ENCODE measurements at regions not wholly inside any gene's neighbourhood (a gene's known extent, or its start where the extent isn't known, plus 50 kb on each side); places are given as distances from the start of the nearest gene placed in this dataset.

- no peak overlapping the region for H3K4ac ChIP-seq (ENCODE audit: low read depth, low read length)
Measured at GRCh38 chr6:87827346-87827745, 125.3 kb upstream of the AKIRIN2 start.

GRCh38 chr6:87826424-87826823 lies 124.4 kb upstream of the AKIRIN2 start:
- H2BK5ac ChIP-seq (ENCODE audit: low read depth, low read length, poor library complexity): no peak overlapping the region
- H3K4ac ChIP-seq (ENCODE audit: low read depth, low read length): no peak overlapping the region
- H3K4me1 ChIP-seq (ENCODE audit: control insufficient read depth in 1 of 2, insufficient read depth in 2 of 2, low read length in 2 of 2): no peaks in the 10 kb centered on the region
- H2BK12ac ChIP-seq (ENCODE audit: low read length): no peak overlapping the region
- H3K79me1 ChIP-seq (ENCODE audit: low read length): no peaks in the 10 kb centered on the region
- no peak overlapping the region for H4K8ac ChIP-seq (ENCODE audit: low read depth, low read length)
- no peak overlapping the region for H3K14ac ChIP-seq (ENCODE audit: low read length)
- no peak overlapping the region for H3K4me3 ChIP-seq (ENCODE audit: low read depth, low read length)
- H3K9me3 ChIP-seq (ENCODE audit: insufficient read depth, low read depth, low read length): no peaks in the 10 kb centered on the region
- no peak for DNase-seq
- H2AK5ac ChIP-seq (ENCODE audit: low read length): no peak overlapping the region
- no peak overlapping the region for H3K4me2 ChIP-seq (ENCODE audit: low read length)
- H3K27ac ChIP-seq (ENCODE audit: low read depth, low read length): no peak overlapping the region
- H4K91ac ChIP-seq (ENCODE audit: low read depth, low read length): no peak overlapping the region
- no CpG with 5 or more reads among the region's 2 CpGs for WGBS (ENCODE audit: extremely low coverage, insufficient coverage, insufficient read length)
- H3K18ac ChIP-seq (ENCODE audit: low read length): no peak overlapping the region
- no peaks in the 10 kb centered on the region for H3K36me3 ChIP-seq (ENCODE audit: control insufficient read depth in 1 of 2, insufficient read depth in 2 of 2, low read length in 2 of 2)
- no peak overlapping the region for H2BK120ac ChIP-seq (ENCODE audit: insufficient read depth, low read length, poor library complexity)
- no peak overlapping the region for H2AFZ ChIP-seq (ENCODE audit: insufficient read depth, low read length, poor library complexity)
- no peak overlapping the region for H4K12ac ChIP-seq (ENCODE audit: low read depth, low read length)
- H3K79me2 ChIP-seq (ENCODE audit: control insufficient read depth, insufficient read depth, low read length, poor library complexity): no peaks in the 10 kb centered on the region
- H3K9ac ChIP-seq (ENCODE audit: low read length): no peak overlapping the region
- no peaks in the 10 kb centered on the region for H3K27me3 ChIP-seq (ENCODE audit: insufficient read depth, low read length)
- H3K23ac ChIP-seq (ENCODE audit: low read length): no peak overlapping the region

More at GRCh38 chr6:87827346-87827745, 125.3 kb upstream of the AKIRIN2 start:
- no peaks in the 10 kb centered on the region for H3K36me3 ChIP-seq (ENCODE audit: control insufficient read depth in 1 of 2, insufficient read depth in 2 of 2, low read length in 2 of 2)
- no peak for DNase-seq
- H3K79me1 ChIP-seq (ENCODE audit: low read length): no peaks in the 10 kb centered on the region
- H3K27ac ChIP-seq (ENCODE audit: low read depth, low read length): no peak overlapping the region
- H4K8ac ChIP-seq (ENCODE audit: low read depth, low read length): no peak overlapping the region
- no peaks in the 10 kb centered on the region for H3K4me1 ChIP-seq (ENCODE audit: control insufficient read depth in 1 of 2, insufficient read depth in 2 of 2, low read length in 2 of 2)
- no peak overlapping the region for H3K23ac ChIP-seq (ENCODE audit: low read length)
- H3K4me2 ChIP-seq (ENCODE audit: low read length): no peak overlapping the region
- H3K18ac ChIP-seq (ENCODE audit: low read length): no peak overlapping the region
- H2BK120ac ChIP-seq (ENCODE audit: insufficient read depth, low read length, poor library complexity): no peak overlapping the region
- no peaks in the 10 kb centered on the region for H3K79me2 ChIP-seq (ENCODE audit: control insufficient read depth, insufficient read depth, low read length, poor library complexity)
- H3K4me3 ChIP-seq (ENCODE audit: low read depth, low read length): no peak overlapping the region
- no peak overlapping the region for H4K12ac ChIP-seq (ENCODE audit: low read depth, low read length)
- H3K9me3 ChIP-seq (ENCODE audit: insufficient read depth, low read depth, low read length): no peaks in the 10 kb centered on the region
- H3K27me3 ChIP-seq (ENCODE audit: insufficient read depth, low read length): no peaks in the 10 kb centered on the region
- H2AFZ ChIP-seq (ENCODE audit: insufficient read depth, low read length, poor library complexity): no peak overlapping the region
- H4K91ac ChIP-seq (ENCODE audit: low read depth, low read length): no peak overlapping the region
- no peak overlapping the region for H2BK5ac ChIP-seq (ENCODE audit: low read depth, low read length, poor library complexity)
- H3K9ac ChIP-seq (ENCODE audit: low read length): no peak overlapping the region
- H2AK5ac ChIP-seq (ENCODE audit: low read length): no peak overlapping the region
- no peak overlapping the region for H2BK12ac ChIP-seq (ENCODE audit: low read length)
- no CpG with 5 or more reads among the region's 6 CpGs for WGBS (ENCODE audit: extremely low coverage, insufficient coverage, insufficient read length)
- H3K14ac ChIP-seq (ENCODE audit: low read length): no peak overlapping the region

GRCh38 chr6:87825821-87826221 lies 123.8 kb upstream of the AKIRIN2 start:
- no peak overlapping the region for H2BK12ac ChIP-seq (ENCODE audit: low read length)
- no peaks in the 10 kb centered on the region for H3K79me1 ChIP-seq (ENCODE audit: low read length)
- H2BK120ac ChIP-seq (ENCODE audit: insufficient read depth, low read length, poor library complexity): no peak overlapping the region
- no peaks in the 10 kb centered on the region for H3K79me2 ChIP-seq (ENCODE audit: control insufficient read depth, insufficient read depth, low read length, poor library complexity)
- H2AFZ ChIP-seq (ENCODE audit: insufficient read depth, low read length, poor library complexity): no peak overlapping the region
- no peak overlapping the region for H3K23ac ChIP-seq (ENCODE audit: low read length)
- H3K14ac ChIP-seq (ENCODE audit: low read length): no peak overlapping the region
- no peak overlapping the region for H2BK5ac ChIP-seq (ENCODE audit: low read depth, low read length, poor library complexity)
- no peak overlapping the region for H3K27ac ChIP-seq (ENCODE audit: low read depth, low read length)
- no peak overlapping the region for H3K4me3 ChIP-seq (ENCODE audit: low read depth, low read length)
- no peak overlapping the region for H2AK5ac ChIP-seq (ENCODE audit: low read length)
- no peaks in the 10 kb centered on the region for H3K9me3 ChIP-seq (ENCODE audit: insufficient read depth, low read depth, low read length)
- WGBS (ENCODE audit: extremely low coverage, insufficient coverage, insufficient read length): no CpG with 5 or more reads among the region's 2 CpGs
- peak in 1 of 2 donors; percentile 15 for DNase-seq
- no peak overlapping the region for H4K8ac ChIP-seq (ENCODE audit: low read depth, low read length)
- no peak overlapping the region for H4K12ac ChIP-seq (ENCODE audit: low read depth, low read length)
- no peaks in the 10 kb centered on the region for H3K36me3 ChIP-seq (ENCODE audit: control insufficient read depth in 1 of 2, insufficient read depth in 2 of 2, low read length in 2 of 2)
- no peak overlapping the region for H3K9ac ChIP-seq (ENCODE audit: low read length)
- no peak overlapping the region for H4K91ac ChIP-seq (ENCODE audit: low read depth, low read length)
- no peak overlapping the region for H3K4ac ChIP-seq (ENCODE audit: low read depth, low read length)
- H3K4me1 ChIP-seq (ENCODE audit: control insufficient read depth in 1 of 2, insufficient read depth in 2 of 2, low read length in 2 of 2): no peaks in the 10 kb centered on the region
- H3K27me3 ChIP-seq (ENCODE audit: insufficient read depth, low read length): no peaks in the 10 kb centered on the region
- no peak overlapping the region for H3K4me2 ChIP-seq (ENCODE audit: low read length)
- H3K18ac ChIP-seq (ENCODE audit: low read length): no peak overlapping the region

- WGBS (ENCODE audit: extremely low coverage, insufficient coverage, insufficient read length): no CpG with 5 or more reads among the region's 2 CpGs
- H3K4me1 ChIP-seq (ENCODE audit: control insufficient read depth in 1 of 2, insufficient read depth in 2 of 2, low read length in 2 of 2): no peaks in the 10 kb centered on the region
Measured at GRCh38 chr6:87824958-87825491, 123.0 kb upstream of the AKIRIN2 start.

More at GRCh38 chr6:87824958-87825491, 123.0 kb upstream of the AKIRIN2 start:
- DNase-seq: no peak
- H3K4me2 ChIP-seq (ENCODE audit: low read length): no peak overlapping the region
- H2AFZ ChIP-seq (ENCODE audit: insufficient read depth, low read length, poor library complexity): no peak overlapping the region
- H3K79me1 ChIP-seq (ENCODE audit: low read length): no peaks in the 10 kb centered on the region
- no peak overlapping the region for H3K23ac ChIP-seq (ENCODE audit: low read length)
- no peak overlapping the region for H2BK12ac ChIP-seq (ENCODE audit: low read length)
- H4K91ac ChIP-seq (ENCODE audit: low read depth, low read length): no peak overlapping the region
- H3K79me2 ChIP-seq (ENCODE audit: control insufficient read depth, insufficient read depth, low read length, poor library complexity): no peaks in the 10 kb centered on the region
- no peak overlapping the region for H3K4ac ChIP-seq (ENCODE audit: low read depth, low read length)
- H3K18ac ChIP-seq (ENCODE audit: low read length): no peak overlapping the region
- H3K9ac ChIP-seq (ENCODE audit: low read length): no peak overlapping the region
- no peak overlapping the region for H2BK120ac ChIP-seq (ENCODE audit: insufficient read depth, low read length, poor library complexity)
- no peak overlapping the region for H3K4me3 ChIP-seq (ENCODE audit: low read depth, low read length)
- no peak overlapping the region for H3K14ac ChIP-seq (ENCODE audit: low read length)
- H3K27me3 ChIP-seq (ENCODE audit: insufficient read depth, low read length): no peaks in the 10 kb centered on the region
- H2AK5ac ChIP-seq (ENCODE audit: low read length): no peak overlapping the region
- H3K9me3 ChIP-seq (ENCODE audit: insufficient read depth, low read depth, low read length): no peaks in the 10 kb centered on the region
- no peak overlapping the region for H4K8ac ChIP-seq (ENCODE audit: low read depth, low read length)
- no peak overlapping the region for H4K12ac ChIP-seq (ENCODE audit: low read depth, low read length)
- no peak overlapping the region for H3K27ac ChIP-seq (ENCODE audit: low read depth, low read length)
- no peaks in the 10 kb centered on the region for H3K36me3 ChIP-seq (ENCODE audit: control insufficient read depth in 1 of 2, insufficient read depth in 2 of 2, low read length in 2 of 2)
- no peak overlapping the region for H2BK5ac ChIP-seq (ENCODE audit: low read depth, low read length, poor library complexity)
